HG03108 (cell line): ENCODE measurements at regions not wholly inside any gene's neighbourhood (a gene's known extent, or its start where the extent isn't known, plus 50 kb on each side); places are given as distances from the start of the nearest gene placed in this dataset.
"Not testable (repeated sequence)": the region's sequence is repeated elsewhere in the genome, so short reads cannot be mapped to it uniquely, and the experiment has no call there.

Source experiments
- ATAC-seq: cut with Tn5 transposase; IDR thresholded peaks from one replicate; pipeline ENCODE4 v1.9.1; 2021; ENCODE audit warnings: moderate library complexity; ENCODE audit not compliant: unreplicated experiment

DNA sequence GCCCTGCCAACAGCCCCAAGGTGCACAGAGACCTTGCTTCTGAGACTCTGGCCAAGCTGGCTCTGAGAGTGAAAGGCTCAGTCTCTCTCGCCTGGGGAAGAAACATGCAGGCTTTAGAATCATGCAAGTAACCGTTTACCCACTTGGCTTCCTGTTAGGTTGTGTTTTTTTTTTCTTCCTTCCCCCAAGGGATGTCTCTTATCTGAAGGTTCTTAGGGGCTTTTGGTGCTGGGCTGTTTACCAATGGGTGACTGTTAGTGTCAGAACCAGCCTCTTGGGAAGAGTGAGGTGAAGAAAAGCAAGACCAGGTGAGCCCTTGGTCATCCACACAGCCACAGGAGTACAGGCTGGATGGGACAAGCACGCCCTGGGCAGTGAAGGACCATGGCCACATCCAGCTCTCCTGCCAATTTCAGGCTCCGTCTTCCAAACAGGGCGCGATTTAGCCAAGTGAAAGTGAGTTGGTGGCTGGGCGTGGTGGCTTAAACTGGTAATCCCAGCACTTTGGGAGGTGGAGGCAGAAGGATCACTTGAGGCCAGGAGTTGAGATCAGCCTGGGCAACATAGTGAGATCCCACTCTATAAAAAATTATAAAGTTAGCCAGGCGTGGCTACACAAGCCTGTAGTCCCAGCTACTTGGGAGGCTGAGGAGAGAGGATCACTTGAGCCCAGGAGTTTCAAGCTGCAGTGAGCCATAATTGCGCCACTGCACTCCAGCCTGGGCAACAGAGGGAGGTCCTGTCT, 76.3 kb upstream of the CUX1 start:
- ATAC-seq: peak; percentile 73

DNA sequence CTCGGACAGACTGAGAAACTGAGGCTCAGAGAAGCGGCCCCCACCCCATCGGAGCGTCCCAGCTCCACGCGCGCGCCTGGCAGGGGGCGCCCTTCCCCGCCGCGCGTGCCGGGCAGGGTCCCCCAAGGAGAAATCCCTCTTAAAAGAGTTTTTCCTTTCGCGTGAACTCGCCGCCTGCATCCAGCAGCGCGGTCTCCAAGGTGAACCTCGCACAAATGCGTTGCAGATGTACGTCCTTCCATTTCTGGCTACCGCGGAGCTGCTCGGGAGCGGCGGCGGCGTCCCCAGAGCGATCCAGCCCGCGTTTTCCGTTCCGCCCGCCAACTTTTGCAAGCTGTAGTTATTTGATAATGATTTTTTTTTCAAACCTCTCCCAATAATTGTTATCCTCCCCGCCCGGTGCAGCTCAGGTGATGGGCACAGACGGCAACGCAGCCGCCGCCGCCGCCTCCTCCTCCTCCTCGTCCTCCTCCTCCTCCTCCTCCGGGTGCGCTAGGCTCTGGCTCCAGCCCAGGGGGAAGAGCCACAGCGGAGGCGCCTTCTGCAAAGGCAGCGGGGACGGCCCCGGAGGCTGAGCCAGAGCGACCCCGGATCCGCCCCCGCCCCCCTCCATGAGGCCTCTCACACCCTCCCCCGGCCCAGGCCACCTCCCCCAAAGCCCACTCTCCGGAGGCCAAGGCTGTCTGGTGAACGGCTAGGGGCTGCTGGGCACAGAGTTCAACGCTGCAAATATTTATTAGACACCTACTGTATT, 74.0 kb upstream of the CUX1 start:
- ATAC-seq: no peak

- ATAC-seq: no peak
Measured at GRCh38 chr7:101743995-101744360, 73.4 kb upstream of the CUX1 start.

DNA sequence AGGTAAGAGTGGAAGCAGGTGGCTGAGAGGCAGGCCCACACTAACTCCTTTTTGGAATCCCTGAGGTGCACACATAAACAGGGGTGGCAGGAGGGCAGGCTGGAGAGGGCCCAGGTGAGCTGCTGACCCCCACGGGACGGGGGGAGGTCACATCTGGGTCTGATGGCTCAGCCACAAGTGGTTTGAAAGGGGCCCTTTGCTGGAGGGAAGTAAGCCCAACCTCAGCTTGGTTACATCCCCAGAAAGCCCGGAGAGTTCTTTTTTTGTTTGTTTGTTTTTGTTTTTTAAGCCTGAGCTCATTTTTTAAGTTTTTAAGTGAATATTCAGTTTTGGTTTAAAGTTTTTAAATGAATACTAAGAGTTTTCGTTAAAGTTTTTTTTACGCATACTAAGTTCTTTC, 72.8 kb upstream of the CUX1 start:
- ATAC-seq: no peak

DNA sequence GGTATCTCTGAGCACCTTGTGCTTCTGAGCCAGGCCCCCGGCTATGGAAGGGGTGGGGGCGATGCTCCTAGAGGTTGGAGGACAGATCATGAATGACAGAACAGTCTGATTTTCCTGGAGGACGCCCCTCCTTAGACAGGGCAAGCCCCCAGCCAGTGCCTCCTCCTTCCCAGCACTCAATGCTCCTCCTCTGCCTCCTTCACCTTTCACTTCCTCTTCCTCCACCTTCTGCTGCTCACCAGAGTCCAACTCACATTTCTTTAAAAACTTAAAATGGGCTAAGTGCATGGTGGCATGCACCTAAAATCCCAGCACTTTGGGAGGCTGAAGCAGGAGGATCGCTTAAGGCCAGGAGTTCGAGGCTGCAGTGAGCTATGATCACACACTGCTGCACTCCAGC, 71.1 kb upstream of the CUX1 start:
- no peak for ATAC-seq

- no peak for ATAC-seq
Measured at GRCh38 chr7:101747053-101747878, 70.2 kb upstream of the CUX1 start.

GRCh38 chr7:101747879-101748345, 69.5 kb upstream of the CUX1 start:
- ATAC-seq: no peak

DNA sequence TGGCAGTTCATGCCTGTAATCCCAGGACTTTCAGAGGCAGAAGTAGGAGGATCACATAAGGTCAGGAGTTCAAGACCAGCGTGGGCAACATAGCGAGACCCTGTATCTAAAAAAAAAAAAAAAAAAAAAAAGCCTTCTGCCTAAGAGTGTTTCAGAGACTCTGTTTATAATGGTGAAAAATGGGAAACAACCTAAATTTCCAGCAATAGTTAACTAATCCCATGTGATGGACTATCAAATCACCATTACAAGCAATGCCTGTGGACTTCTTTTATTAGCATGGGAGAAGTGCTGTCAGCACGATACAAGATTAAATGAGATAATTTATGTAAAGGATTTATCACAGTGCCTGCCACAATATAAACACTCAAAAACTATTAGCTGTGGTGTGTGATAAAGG, 67.5 kb upstream of the CUX1 start:
- no peak for ATAC-seq

DNA sequence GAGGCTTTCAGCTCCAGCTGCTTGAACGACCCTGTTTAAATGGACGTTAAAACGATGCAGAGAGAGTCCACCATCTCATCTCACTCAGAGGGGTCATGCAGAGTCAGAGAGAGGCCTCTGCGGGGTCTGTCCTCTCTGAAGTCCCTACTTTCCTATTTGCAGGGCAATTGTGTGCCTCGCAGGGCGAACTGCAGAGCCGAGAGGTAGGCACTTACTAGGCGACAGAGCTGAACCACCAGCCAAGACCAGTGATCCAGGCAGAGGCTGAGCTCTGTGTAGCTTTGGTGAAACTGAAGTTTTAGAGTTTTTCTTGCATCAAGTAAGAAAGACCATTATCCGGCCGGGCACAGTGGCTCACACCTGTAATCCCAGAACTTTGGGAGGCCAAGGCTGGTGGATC, 64.1 kb upstream of the CUX1 start:
- no peak for ATAC-seq

DNA sequence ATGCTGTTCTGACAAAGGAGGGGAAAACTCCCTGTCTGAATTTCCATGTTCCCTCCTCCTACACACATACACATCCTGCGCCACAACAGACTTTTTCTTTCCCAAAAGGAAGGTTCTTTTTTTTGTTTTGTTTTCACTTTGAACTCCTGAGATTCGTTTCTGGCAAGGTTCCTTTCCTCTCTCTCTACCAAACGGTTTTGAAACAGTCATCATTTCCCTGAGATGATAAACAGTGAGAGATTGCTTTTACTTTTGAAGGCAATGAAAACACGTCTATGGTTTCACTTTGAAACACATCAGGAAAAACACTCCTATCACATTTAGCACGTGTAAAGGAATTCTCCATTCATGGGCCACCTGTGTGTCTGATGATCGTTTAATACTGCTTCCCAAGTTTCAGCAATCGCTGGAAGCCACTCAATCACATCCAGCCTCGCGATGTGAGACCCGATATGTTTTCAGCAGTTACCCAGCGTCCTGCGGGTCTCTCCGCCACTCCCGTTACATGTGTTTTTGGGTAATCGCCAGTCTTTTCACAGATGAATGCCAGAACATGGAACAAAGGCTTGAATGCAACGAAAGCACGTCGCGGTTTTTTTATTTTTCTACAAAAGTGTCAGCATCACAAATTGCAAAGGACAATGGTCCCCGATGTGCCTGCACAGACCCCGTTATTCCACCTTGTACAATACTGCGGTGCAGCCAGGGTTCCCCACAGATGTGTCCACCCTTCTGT, 62.8 kb upstream of the CUX1 start:
- no peak for ATAC-seq

DNA sequence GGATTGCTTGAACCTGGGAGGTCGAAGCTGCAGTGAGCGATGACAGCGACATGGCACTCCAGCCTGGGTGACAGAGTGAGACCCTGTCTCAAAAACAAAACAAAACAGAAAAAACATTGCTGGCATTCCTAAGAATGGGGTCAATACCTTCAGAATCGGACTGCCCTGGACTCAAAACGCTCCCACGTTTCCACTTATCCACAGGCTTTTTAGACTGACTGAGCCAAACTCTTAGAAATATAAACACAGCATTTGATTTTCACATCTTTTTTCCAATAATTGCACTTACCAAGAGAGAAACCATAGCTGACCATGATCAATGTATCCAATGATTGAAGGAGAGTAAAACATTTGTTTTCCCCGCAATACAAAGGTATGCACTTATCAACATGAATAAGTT, 59.5 kb upstream of the CUX1 start:
- no peak for ATAC-seq

GRCh38 chr7:101758519-101758918, 58.9 kb upstream of the CUX1 start:
- not testable (repeated sequence) for ATAC-seq

DNA sequence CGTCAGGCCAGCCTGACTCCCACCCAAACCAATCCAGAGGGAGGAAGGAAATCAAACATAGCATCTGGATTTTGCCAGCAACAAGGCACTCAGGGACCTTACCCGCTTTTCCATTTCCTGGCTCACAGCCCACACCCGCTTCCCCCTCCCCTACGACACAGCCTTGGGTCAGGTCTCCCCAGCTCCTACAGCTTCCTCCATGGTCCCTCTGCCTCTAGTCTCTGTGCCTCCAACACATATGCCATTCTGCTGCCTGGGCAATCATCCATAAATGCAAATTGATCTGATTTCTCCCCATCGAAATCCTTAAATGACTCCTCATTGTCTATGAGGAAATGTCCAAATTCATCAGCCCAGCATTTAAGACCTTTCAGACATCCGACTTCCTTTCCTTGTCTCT, 53.2 kb upstream of the CUX1 start:
- no peak for ATAC-seq

DNA sequence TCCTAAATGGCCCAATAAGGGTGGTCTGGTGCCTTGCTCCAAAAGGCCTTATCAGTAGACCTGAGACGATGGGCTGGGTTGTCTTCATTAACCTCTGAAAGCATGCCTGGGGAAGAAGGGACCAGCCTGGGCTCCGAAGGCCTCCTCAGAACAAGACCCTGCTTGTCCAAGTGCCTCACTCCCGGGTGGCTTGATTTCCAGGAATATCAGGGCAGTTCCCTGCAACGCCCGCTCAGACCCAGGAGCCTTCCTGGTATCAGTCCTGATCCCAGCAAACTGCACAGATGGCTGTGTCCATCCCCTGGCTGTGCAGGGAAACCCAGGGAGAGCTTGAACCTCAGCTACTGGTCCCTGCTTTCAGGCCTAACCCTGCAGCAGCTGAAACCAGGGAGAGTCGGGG, 49.9 kb upstream of the CUX1 start:
- ATAC-seq: no peak
